ENCODE measurements at regions not wholly inside any gene's neighbourhood (a gene's known extent, or its start where the extent isn't known, plus 50 kb on each side); places are given as distances from the start of the nearest gene placed in this dataset.

- TF ChIP-seq CTCF (IDR thresholded peaks at IDR 0.05), result no peak
- no peak for TF ChIP-seq POLR2A (IDR thresholded peaks at IDR 0.05)
Measured at GRCh38 chr10:36280890-36281499, 638.9 kb upstream of the FZD8 start.

All from right lobe of liver (tissue), 4 donors.